Panc1 (cell line): ENCODE measurements at regions not wholly inside any gene's neighbourhood (a gene's known extent, or its start where the extent isn't known, plus 50 kb on each side); places are given as distances from the start of the nearest gene placed in this dataset.

Experiments used
- ATAC-seq: fragments of 200-7000 bp; cut with Tn5 transposase; 2 replicates; pipeline ENCODE4 v1.9.1; 2020; ENCODE audit warnings: mild to moderate bottlenecking, moderate library complexity
- BruUV-seq: library from RNA; stranded (reverse); fragments of 400-500 nt; replicated peaks from 2 replicates; lab custom pipeline; 2021; lab: Mats Ljungman, UMichigan
- CTCF ChIA-PET: fragments of 300-600 bp; sonication (Branson Sonifier 250); formaldehyde crosslinking; loops from one replicate; lab custom pipeline; 2022; ENCODE audit warnings: antibody characterized with exemption; lab: Charles Lee
- POLR2A ChIA-PET: fragments of 300-600 bp; sonication (Branson Sonifier 250); formaldehyde crosslinking; loops from one replicate; lab custom pipeline; 2022; ENCODE audit warnings: antibody characterized with exemption; lab: Charles Lee
- DNase-seq: peaks from one replicate; pipeline ENCODE4 v3.0.0-alpha.2; 2010; ENCODE audit warnings: low read depth, low spot score
- H3K27ac ChIP-seq: 2 replicates; pipeline ENCODE4 v1.5.1; 2011; ENCODE audit warnings: mild to moderate bottlenecking, low read length, inconsistent platforms
- H3K27me3 ChIP-seq: fragments of 200-500 bp; sonication (Bioruptor generic); 2 replicates; pipeline ENCODE4 v1.6.0; 2014; ENCODE audit warnings: low read length, inconsistent platforms; ENCODE audit not compliant: control insufficient read depth, insufficient read depth
- H3K36me3 ChIP-seq: fragments of 200-500 bp; sonication (Bioruptor generic); 2 replicates; pipeline ENCODE4 v1.5.1; 2014; ENCODE audit warnings: inconsistent platforms, mild to moderate bottlenecking, low read length, moderate library complexity; ENCODE audit not compliant: control insufficient read depth, insufficient read depth
- H3K4me1 ChIP-seq: 2 replicates; pipeline ENCODE4 v1.5.1; 2011; ENCODE audit warnings: inconsistent platforms, mild to moderate bottlenecking, low read length, moderate library complexity; ENCODE audit not compliant: control insufficient read depth, insufficient read depth
- H3K4me3 ChIP-seq, 2 experiments: 2 replicates each; pipeline ENCODE4 v1.5.1; 2011 to 2012; ENCODE audit warnings: low read depth in 2 of 2, low read length in 2 of 2, mild to moderate bottlenecking in 2 of 2, inconsistent platforms in 1 of 2, moderate library complexity in 1 of 2
- H3K9me3 ChIP-seq: fragments of 200-500 bp; sonication (Bioruptor generic); 2 replicates; pipeline ENCODE4 v1.5.1; 2014; ENCODE audit warnings: low read depth, mild to moderate bottlenecking, inconsistent platforms, low read length, moderate library complexity; ENCODE audit not compliant: control insufficient read depth, insufficient read depth
- POLR2AphosphoS5 ChIP-seq: IDR thresholded peaks from 2 replicates; pipeline ENCODE4 v1.6.1; 2012; ENCODE audit warnings: mild to moderate bottlenecking, low read depth, low read length, moderate library complexity
- SIN3A ChIP-seq: IDR thresholded peaks from 2 replicates; pipeline ENCODE4 v1.6.1; 2012; ENCODE audit warnings: low read depth, mild to moderate bottlenecking, low read length, moderate library complexity, borderline replicate concordance; ENCODE audit not compliant: insufficient read depth
- TCF7L2 ChIP-seq: IDR thresholded peaks from 2 replicates; pipeline ENCODE4 v1.6.1; 2011; ENCODE audit warnings: mild to moderate bottlenecking, low read depth, low read length, inconsistent platforms
- in situ Hi-C: cut with HindIII; loops from 2 replicates; pipeline ENCODE4 v1.10.0; 2016; ENCODE audit warnings: low sequenced_read_pairs, low pct_unique_long_range_greater_than_20kb
- intact Hi-C: fragments of 100-400 bp; cut with micrococcal nuclease; formaldehyde crosslinking; loops from one replicate; pipeline ENCODE4 v1.10.0; 2022; ENCODE audit not compliant: unreplicated experiment
- TF ChIP-seq, protein P1 (sequence below), 2 experiments: IDR thresholded peaks; 2 replicates each; pipeline ENCODE4 v1.6.1; 2011 to 2012; ENCODE audit warnings: low read depth in 2 of 2, control low read depth in 1 of 2, low read length in 1 of 2, mild to moderate bottlenecking in 1 of 2, moderate library complexity in 1 of 2; ENCODE audit not compliant: insufficient read depth in 1 of 2
- TF ChIP-seq, protein P2 (sequence below): fragments of 450-650 bp; IDR thresholded peaks from 2 replicates; pipeline ENCODE4 v1.5.1; 2017; ENCODE audit warnings: mild to moderate bottlenecking

DNA sequence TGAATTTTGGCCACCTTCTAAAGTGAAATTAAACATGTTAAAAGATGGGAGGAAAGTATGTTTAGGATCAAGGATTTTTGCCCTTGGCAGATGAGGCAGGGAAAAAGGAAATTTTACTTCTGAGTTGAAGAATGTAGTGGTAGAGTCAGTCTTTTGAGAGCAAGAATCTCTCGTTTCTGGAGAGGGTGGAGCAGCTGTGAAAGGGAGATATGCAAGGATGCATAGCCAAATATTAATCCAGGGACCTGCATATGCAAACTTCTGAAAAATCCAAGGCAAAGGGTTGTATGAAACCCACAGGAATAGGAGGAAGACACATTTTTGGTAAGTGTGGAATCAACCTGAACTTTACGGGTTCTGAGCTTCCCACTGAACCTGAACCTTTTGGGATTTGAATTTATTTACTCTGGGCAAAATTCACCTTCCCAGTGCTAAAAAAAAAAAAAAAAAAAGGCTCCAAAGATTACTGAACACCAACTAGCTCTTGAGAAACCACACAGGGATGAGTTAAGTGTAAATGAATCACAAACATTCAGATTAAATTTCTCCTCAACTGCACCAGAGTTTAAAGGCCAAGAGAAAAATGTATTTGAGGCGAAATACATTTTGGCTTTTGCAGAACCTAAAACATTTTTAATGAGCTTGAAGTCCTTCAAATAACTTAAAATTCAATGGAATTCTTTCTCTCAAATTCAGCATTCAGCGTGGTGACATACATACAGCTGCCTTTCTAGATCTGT, 187.1 kb upstream of the CDKN3 start:
- in situ Hi-C loops: no loop called here
- POLR2A ChIA-PET: no interaction called here
- H3K27ac ChIP-seq: no peak overlapping the region

DNA sequence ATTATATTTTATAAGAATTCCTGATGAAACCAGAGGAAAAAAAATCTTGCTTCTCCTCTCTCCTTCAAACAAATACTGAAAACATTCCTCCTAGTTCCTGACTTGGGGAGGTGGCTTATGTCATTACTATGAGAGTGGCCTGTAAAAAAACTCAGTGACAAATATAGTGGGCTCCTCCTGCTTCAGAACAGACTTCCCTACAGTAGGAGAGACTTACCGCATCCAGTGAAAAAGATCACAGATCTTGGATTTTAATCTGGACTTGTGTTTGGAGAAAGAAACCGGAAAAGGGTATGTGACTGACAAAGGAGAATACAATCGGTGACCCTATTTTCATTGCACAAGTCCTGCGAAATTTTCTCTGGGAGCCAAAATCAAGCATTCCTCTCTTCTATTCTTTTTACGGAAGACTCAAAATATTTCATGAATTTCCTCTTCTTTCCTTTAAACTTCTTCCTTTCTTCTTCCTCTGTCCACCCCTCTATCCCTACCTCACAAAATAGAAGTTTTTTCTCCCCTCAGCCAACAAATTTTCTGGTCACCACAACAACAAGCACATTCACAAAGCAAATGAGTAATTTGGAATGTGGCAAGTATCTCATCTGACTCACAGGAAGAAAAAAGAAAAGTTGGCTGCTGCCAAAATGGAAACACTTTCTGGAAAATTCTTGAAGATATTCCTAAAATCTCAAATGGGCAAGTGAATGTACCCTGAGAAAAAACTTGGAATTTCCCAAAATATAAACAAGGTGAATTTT, 185.1 kb upstream of the CDKN3 start:
- Histone ChIP-seq H3K36me3 (no peaks in the 10 kb centered on the region), H3K27me3 (no peaks in the 10 kb centered on the region), H3K4me1 (no peaks in the 10 kb centered on the region), H3K27ac (no peak overlapping the region), H3K4me3 (no peak overlapping the region), H3K9me3 (no peaks in the 10 kb centered on the region)
- ChIA-PET CTCF (no interaction called here), POLR2A (no interaction called here)
- TF ChIP-seq POLR2AphosphoS5 (no peak), TCF7L2 (no peak), SIN3A (no peak)
- TF ChIP-seq, protein P1, sequence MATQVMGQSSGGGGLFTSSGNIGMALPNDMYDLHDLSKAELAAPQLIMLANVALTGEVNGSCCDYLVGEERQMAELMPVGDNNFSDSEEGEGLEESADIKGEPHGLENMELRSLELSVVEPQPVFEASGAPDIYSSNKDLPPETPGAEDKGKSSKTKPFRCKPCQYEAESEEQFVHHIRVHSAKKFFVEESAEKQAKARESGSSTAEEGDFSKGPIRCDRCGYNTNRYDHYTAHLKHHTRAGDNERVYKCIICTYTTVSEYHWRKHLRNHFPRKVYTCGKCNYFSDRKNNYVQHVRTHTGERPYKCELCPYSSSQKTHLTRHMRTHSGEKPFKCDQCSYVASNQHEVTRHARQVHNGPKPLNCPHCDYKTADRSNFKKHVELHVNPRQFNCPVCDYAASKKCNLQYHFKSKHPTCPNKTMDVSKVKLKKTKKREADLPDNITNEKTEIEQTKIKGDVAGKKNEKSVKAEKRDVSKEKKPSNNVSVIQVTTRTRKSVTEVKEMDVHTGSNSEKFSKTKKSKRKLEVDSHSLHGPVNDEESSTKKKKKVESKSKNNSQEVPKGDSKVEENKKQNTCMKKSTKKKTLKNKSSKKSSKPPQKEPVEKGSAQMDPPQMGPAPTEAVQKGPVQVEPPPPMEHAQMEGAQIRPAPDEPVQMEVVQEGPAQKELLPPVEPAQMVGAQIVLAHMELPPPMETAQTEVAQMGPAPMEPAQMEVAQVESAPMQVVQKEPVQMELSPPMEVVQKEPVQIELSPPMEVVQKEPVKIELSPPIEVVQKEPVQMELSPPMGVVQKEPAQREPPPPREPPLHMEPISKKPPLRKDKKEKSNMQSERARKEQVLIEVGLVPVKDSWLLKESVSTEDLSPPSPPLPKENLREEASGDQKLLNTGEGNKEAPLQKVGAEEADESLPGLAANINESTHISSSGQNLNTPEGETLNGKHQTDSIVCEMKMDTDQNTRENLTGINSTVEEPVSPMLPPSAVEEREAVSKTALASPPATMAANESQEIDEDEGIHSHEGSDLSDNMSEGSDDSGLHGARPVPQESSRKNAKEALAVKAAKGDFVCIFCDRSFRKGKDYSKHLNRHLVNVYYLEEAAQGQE (IDR thresholded peaks at IDR 0.05; ENCODE audit: insufficient read depth in 1 of 2, low read depth in 2 of 2, low read length in 1 of 2): no peak
- TF ChIP-seq, protein P2, sequence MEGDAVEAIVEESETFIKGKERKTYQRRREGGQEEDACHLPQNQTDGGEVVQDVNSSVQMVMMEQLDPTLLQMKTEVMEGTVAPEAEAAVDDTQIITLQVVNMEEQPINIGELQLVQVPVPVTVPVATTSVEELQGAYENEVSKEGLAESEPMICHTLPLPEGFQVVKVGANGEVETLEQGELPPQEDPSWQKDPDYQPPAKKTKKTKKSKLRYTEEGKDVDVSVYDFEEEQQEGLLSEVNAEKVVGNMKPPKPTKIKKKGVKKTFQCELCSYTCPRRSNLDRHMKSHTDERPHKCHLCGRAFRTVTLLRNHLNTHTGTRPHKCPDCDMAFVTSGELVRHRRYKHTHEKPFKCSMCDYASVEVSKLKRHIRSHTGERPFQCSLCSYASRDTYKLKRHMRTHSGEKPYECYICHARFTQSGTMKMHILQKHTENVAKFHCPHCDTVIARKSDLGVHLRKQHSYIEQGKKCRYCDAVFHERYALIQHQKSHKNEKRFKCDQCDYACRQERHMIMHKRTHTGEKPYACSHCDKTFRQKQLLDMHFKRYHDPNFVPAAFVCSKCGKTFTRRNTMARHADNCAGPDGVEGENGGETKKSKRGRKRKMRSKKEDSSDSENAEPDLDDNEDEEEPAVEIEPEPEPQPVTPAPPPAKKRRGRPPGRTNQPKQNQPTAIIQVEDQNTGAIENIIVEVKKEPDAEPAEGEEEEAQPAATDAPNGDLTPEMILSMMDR: no peak
- BruUV-seq: no TSS peak
- intact Hi-C loops: no loop called here
- in situ Hi-C loops: no loop called here
- DNase-seq (no peak), ATAC-seq (no peak; the same call in 1 of the 2 replicates)

More for the DNA sequence above, 187.1 kb upstream of the CDKN3 start:
- Histone ChIP-seq H3K4me3 (no peak overlapping the region), H3K36me3 (no peaks in the 10 kb centered on the region), H3K4me1 (no peaks in the 10 kb centered on the region), H3K9me3 (no peaks in the 10 kb centered on the region), H3K27me3 (no peaks in the 10 kb centered on the region)
- ATAC-seq (no peak), DNase-seq (no peak)
- TF ChIP-seq, protein P1 (IDR thresholded peaks at IDR 0.05; ENCODE audit: insufficient read depth in 1 of 2, low read depth in 2 of 2, low read length in 1 of 2): no peak
- no peak for TF ChIP-seq SIN3A
- TF ChIP-seq, protein P2: no peak
- no peak for TF ChIP-seq POLR2AphosphoS5
- intact Hi-C loops: no loop called here
- CTCF ChIA-PET: no interaction called here
- BruUV-seq: no TSS peak
